ENCODE measurements at regions not wholly inside any gene's neighbourhood (a gene's known extent, or its start where the extent isn't known, plus 50 kb on each side); places are given as distances from the start of the nearest gene placed in this dataset.

GRCh38 chr4:44118971-44119680 lies 329.5 kb downstream of the KCTD8 start:
- no peaks in the 10 kb centered on the region for H3F3A ChIP-seq (replicated peaks; ENCODE audit: low read depth)
- H3K27ac ChIP-seq (ENCODE audit: low read depth), result no peak overlapping the region
- H4K20me1 ChIP-seq (replicated peaks; ENCODE audit: insufficient read depth), result no peaks in the 10 kb centered on the region
- DNase-seq (ENCODE audit: low spot score), result no peak
- no peaks in the 10 kb centered on the region for H3K36me3 ChIP-seq (ENCODE audit: insufficient read depth)
- H3K4me1 Mint-ChIP-seq, result no peaks in the 10 kb centered on the region
- H3K27me3 Mint-ChIP-seq (ENCODE audit: insufficient read depth, low read depth, poor library complexity), result no peaks in the 10 kb centered on the region
- H3K36me3 Mint-ChIP-seq (ENCODE audit: low read depth), result no peaks in the 10 kb centered on the region
- no peak overlapping the region for H3K27ac Mint-ChIP-seq
- H3K9me3 Mint-ChIP-seq, result peaks cover 4% of the 10 kb centered on the region; the same call in 1 of the 3 replicates
- no peak overlapping the region for H3K4me3 Mint-ChIP-seq
- no peaks in the 10 kb centered on the region for H3K9me2 ChIP-seq (ENCODE audit: insufficient read depth)
- no peaks in the 10 kb centered on the region for H3K4me1 ChIP-seq (ENCODE audit: insufficient read depth)
- peak overlapping the region; percentile 50 for H2AFZ ChIP-seq
- H3K79me2 ChIP-seq (replicated peaks; ENCODE audit: insufficient read depth), result no peaks in the 10 kb centered on the region
- H3K4me3 ChIP-seq, result no peak overlapping the region
- no peak for TF ChIP-seq ZNF331 (CRISPR knock-in tag; IDR thresholded peaks at IDR 0.05; ENCODE audit: low read depth)
- TF ChIP-seq ZNF462 (CRISPR knock-in tag; IDR thresholded peaks at IDR 0.05), result no peak
- no peak for TF ChIP-seq JUNB (IDR thresholded peaks at IDR 0.05; ENCODE audit: unreplicated experiment)
- no peak for TF ChIP-seq ZNF114 (CRISPR knock-in tag; IDR thresholded peaks at IDR 0.05)
- no peaks in the 10 kb centered on the region for H3K27me3 ChIP-seq (ENCODE audit: insufficient read depth)
- no peak overlapping the region for H3K4me2 ChIP-seq
- ATAC-seq, result no peak

- DNase-seq (ENCODE audit: low spot score) (no peak), ATAC-seq (no peak)
- Mint-ChIP-seq H3K27me3 (ENCODE audit: insufficient read depth, low read depth, poor library complexity) (no peaks in the 10 kb centered on the region), H3K4me3 (no peak overlapping the region), H3K27ac (no peak overlapping the region), H3K36me3 (ENCODE audit: low read depth) (no peaks in the 10 kb centered on the region), H3K9me3 (peaks cover 4% of the 10 kb centered on the region; the same call in 1 of the 3 replicates), H3K4me1 (no peaks in the 10 kb centered on the region)
- Histone ChIP-seq H3K27ac (ENCODE audit: low read depth) (no peak overlapping the region), H3K4me3 (no peak overlapping the region), H4K20me1 (replicated peaks; ENCODE audit: insufficient read depth) (no peaks in the 10 kb centered on the region), H3K9me2 (ENCODE audit: insufficient read depth) (no peaks in the 10 kb centered on the region), H3K4me2 (no peak overlapping the region), H3K36me3 (ENCODE audit: insufficient read depth) (no peaks in the 10 kb centered on the region), H3K79me2 (replicated peaks; ENCODE audit: insufficient read depth) (no peaks in the 10 kb centered on the region), H3K4me1 (ENCODE audit: insufficient read depth) (no peaks in the 10 kb centered on the region), H3K27me3 (ENCODE audit: insufficient read depth) (no peaks in the 10 kb centered on the region), H2AFZ (no peak overlapping the region), H3F3A (replicated peaks; ENCODE audit: low read depth) (no peaks in the 10 kb centered on the region)
- TF ChIP-seq CTCF (conservative IDR thresholded peaks at IDR 0.05; ENCODE audit: low read depth in 2 of 2), result no peak
- TF ChIP-seq JUNB (IDR thresholded peaks at IDR 0.05; ENCODE audit: unreplicated experiment), result no peak
- no peak for TF ChIP-seq ETS1 (IDR thresholded peaks at IDR 0.05)
- TF ChIP-seq REST (IDR thresholded peaks at IDR 0.05; ENCODE audit: unreplicated experiment), result no peak
- TF ChIP-seq POLR2AphosphoS5 (IDR thresholded peaks at IDR 0.05; ENCODE audit: low read depth), result no peak
- no peak for TF ChIP-seq ZNF114 (CRISPR knock-in tag; IDR thresholded peaks at IDR 0.05)
Observed at GRCh38 chr4:44120646-44121045, 328.0 kb downstream of the KCTD8 start.

Data from GM23338 (cell line).